NCI-H1417 treated with DMSO at 0.1 percent for 48 hours (cell line): ENCODE measurements at regions not wholly inside any gene's neighbourhood (a gene's known extent, or its start where the extent isn't known, plus 50 kb on each side); places are given as distances from the start of the nearest gene placed in this dataset.
A peak's percentile ranks its signal among the peaks of the same experiment; 100 is the strongest.

Source experiments
- DNase-seq: peaks from one replicate; lab custom pipeline; 2025; lab: John Stamatoyannopoulos, UW

- no peak for DNase-seq
Measured at GRCh38 chr13:86946734-86947133, 724.4 kb upstream of the SLITRK5 start.

DNA sequence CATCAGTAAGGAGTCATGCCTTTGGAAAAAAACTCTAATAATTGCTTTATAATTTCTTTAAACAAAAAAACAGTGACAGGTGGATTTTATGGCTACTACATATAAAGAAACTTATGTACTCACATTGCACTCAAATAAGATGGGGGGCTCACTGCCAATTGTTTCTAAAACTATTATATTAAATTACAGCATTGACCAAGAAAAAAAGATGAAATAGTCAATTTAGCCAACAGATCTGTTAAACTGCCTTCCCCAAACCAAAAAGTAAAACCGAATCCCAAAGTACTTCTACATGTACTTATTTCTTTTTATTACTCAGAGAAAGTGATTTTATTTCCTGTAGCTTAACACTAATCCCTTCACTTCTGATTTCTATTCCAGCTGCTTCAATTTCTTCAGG lies 716.8 kb upstream of the SLITRK5 start:
- DNase-seq, result no peak

GRCh38 chr13:86960876-86961275 lies 710.3 kb upstream of the SLITRK5 start:
- DNase-seq, result no peak

- no peak for DNase-seq
Measured at GRCh38 chr13:86974251-86974994, 696.7 kb upstream of the SLITRK5 start.

GRCh38 chr13:86974995-86975328 lies 696.2 kb upstream of the SLITRK5 start:
- no peak for DNase-seq

DNA sequence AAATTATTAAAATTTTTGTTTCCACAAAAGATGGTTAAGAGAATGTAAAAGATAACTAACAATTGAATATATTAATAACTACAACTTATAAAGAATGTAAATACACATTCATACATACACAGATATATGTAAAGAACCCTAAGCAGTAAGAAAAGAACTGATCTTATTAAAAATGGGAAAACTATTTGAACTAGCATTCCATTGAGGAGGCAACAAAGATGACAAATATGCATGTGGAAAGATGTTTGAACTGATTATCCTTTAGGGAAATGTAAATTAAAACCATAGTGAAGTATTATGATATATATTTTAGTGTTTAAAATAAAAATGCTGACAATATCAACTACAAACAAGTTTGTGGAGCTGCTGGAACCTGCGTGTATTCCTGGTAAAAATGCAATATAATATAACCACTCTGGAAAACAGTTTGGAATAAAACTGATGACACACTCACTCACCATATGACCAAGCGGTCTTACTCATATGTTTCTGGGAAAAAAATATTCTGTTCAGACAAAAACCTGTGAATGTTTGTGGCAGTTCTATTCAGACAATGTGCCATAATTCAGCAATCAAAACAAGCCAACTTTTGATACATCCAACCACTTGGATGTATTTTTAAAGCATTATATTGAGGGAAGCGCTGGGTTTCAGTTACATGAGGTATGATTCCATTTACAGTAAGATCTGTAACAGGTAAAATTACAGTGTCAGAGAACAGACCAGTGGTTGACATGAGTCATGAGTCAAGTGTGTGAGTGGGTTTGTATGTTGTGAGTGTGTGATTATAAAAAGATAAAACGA lies 694.4 kb upstream of the SLITRK5 start:
- no peak for DNase-seq

GRCh38 chr13:86986448-86986847 lies 684.7 kb upstream of the SLITRK5 start:
- DNase-seq, result peak; percentile 55

DNA sequence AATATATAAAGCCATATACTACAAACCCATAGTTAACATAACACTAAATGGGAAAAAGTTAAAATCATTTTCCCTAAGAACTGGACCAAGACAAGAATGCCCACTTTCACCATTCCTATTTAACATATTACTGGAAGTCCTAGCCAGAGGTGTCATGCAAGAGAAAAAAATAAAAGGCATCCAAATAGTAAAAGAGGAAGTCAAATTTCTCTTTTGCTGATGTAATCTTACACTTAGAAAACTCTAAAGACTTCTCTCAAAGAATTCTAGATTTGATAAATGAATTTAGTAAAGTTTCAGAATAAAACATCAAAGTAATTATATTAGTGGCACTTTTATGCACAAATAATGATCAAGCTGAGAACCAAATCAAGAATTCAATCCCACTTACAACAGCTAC lies 678.9 kb upstream of the SLITRK5 start:
- no peak for DNase-seq

- DNase-seq, result peak; percentile 45
Measured at GRCh38 chr13:87003265-87003664, 667.9 kb upstream of the SLITRK5 start.

- no peak for DNase-seq
Measured at GRCh38 chr13:87005511-87005910, 665.7 kb upstream of the SLITRK5 start.

DNA sequence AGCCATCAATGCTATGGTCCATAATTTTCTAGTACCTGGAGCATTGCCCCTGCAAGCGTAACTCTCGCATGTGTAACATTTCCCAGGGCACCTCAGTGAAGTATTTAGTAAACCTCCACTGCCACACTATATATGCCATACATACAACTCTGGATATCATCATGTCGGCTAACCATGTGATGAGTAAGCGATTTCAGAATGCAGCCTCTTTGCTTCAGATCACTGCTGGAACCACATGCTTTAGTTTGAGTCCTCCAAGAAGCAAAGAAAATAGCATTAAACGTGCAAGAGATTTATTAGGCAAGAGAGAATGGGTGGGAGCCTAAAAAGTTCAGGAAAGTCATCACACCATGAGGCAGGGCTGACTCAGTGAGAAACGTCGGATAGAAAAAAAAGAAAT lies 635.6 kb upstream of the SLITRK5 start:
- no peak for DNase-seq

- peak; percentile 4 for DNase-seq
Measured at GRCh38 chr13:87042946-87043345, 628.2 kb upstream of the SLITRK5 start.

DNA sequence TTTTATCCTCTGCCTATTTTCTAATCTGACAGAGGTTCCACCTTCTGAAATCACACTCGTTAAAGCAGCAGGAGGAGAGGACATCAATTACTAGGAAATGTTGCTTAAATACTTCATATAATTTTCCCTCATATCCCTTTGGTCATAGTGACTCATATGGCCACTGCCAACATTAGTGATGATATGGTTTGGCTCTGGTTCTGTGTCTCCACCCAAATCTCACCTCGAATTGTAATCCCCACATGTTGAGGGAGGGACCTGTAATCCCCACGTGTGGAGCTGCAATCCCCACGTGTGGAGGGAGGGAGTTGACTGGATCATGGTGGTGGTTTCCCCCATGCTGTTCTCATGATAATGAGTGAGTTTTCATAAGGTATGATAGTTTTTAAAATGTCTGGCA lies 618.4 kb upstream of the SLITRK5 start:
- no peak for DNase-seq

DNA sequence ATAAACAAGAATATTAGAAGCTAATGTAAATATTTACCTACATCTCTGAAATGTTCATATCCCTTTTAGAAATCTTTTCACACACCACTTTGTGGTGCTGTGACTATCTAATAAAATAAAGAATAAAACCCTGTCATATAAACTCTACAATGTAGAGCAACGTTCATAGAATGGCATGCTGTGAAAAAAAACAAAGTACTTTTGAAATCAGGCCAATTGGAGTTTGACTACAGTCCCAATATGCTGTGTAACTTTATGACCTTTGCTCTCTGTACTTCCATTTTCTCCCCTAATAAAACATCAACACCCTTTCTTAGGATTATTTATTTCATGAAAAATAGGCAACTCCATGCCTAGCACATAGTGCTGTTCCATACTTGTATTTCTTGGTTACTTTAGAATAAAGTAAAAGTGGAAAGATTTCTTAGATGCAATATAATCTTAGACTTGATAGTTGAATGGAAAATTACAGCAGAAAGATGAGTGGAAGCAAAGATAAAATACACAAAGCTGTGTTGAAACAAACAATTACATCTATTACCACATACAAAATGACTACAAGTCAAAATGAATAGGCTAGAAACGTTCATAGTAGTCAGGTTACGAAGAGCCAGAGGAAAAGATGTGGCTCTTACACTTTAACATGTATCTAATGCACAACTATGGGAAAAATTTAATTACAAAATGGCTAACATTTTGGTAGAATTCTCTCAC lies 613.2 kb upstream of the SLITRK5 start:
- no peak for DNase-seq

DNA sequence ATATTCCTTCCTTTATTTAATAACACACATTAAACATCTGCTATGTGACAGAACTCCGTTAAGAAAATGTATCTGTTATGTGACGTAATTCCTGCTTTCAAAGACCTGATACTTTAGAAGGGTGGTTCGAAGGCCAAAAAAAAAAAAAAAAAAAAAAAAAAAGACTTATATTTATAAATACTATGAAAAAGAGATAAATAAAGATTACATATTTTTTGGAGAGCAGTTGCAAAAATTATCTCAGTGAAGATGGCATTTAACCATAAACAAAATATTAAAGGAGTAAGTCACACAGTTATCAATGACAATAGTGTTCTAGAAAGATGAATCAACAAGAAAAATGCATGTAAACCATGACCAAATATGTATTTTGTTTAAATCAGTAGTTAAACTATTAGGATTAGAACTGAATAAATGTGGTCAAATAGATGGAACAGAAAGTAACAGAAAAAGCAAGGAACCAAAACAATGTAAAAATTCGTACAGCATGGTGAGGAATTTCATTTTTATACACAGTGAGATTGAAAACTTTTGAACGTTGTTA lies 612.3 kb upstream of the SLITRK5 start:
- no peak for DNase-seq

DNA sequence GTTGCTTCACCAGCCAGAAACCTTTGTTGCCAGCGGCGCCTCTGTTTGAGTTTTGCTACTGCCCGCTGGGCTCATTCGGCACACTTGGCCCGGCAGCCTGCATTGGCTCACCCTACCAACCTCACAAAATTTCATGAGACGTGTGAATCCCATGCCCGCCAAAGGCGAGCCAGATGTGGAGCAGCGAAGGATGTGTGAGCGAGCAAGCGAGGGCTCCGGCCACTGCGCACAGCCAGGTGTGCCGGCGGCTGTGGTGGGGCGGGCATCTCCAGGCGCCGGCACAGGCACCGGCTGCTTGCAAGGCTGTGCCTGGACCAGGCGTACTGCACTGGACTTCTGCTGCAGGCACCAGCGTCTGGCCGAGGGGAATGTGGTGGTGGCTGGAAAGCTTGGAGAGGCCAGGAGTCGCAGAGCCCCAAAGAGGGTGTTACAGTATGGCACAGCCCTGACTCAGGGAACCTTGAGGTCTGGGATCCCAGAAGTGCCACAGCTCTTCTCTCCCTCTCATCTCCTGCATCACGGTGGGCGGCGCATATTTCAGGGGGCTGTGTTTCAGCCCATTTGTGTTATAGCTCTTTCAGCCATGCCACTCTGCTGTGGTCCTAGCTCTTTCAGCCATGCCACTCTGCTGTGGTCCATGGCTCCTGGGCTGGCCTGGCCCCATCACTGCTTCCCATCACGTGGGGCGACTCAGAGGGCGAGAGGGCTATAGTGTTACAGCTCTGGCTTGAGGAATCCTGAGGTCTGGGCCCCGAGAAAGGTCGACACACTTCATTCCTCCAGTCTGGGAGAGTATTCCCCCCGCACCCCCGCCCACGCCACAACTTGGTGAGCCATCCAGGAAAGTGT lies 592.0 kb upstream of the SLITRK5 start:
- DNase-seq, result no peak

GRCh38 chr13:87080100-87080779 lies 590.9 kb upstream of the SLITRK5 start:
- DNase-seq, result no peak

DNA sequence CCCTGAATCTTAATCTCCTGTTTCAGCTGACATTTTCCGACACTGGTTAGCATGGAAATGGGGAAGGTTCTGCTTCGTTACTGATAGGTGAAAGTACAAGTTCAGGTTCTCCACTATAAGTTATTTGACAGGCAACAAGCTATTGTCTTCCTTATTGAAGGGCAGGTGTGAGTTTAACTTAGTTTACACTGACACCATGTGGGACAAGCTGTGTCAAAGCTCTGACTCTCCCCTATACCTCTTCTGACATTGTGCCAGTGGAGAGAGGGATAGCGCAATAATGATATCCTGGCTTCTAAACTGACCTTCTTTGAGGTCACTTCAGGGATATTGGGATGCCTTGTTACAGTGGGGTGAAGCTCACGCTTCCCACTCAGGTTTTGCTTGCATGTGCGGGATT lies 587.0 kb upstream of the SLITRK5 start:
- no peak for DNase-seq

DNA sequence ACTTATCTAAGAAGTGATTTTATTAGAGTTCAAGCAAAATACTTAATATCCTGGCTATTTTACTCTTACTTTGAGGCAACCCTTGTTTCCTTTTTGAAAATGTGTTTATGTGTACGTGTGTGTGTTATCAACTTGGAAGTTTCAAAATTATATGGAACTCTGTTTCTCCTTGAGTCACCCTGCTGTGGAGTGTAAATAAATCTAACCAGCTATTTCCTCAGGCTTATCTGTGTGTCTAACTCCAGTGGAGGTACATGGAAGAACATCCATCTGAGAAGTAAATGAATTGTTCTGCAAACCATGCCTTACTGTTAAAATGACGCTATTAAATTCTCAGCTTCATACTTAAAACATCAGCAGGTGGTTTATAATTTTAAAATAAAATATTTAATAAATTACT lies 583.4 kb upstream of the SLITRK5 start:
- no peak for DNase-seq

GRCh38 chr13:87089391-87089790 lies 581.8 kb upstream of the SLITRK5 start:
- no peak for DNase-seq

DNA sequence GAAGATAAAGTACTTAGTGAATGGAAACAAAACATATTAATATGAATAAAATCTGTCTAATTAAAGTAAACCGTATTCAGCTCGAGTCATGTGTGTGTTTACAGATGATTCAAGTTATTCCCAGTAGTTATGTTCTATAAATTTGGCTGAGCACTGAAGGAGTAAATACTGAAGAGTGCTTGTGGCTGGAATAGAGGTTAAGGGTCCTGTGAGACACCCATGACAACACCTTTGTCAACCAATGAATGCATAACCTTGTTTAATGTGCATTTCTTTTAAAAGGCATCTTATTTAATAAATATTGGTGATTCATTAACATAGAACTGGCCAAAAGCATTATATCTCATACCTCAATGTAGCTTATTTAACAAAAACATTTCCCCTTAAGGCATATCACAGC lies 577.8 kb upstream of the SLITRK5 start:
- no peak for DNase-seq
